ENCODE measurements at regions not wholly inside any gene's neighbourhood (a gene's known extent, or its start where the extent isn't known, plus 50 kb on each side); places are given as distances from the start of the nearest gene placed in this dataset.

DNA sequence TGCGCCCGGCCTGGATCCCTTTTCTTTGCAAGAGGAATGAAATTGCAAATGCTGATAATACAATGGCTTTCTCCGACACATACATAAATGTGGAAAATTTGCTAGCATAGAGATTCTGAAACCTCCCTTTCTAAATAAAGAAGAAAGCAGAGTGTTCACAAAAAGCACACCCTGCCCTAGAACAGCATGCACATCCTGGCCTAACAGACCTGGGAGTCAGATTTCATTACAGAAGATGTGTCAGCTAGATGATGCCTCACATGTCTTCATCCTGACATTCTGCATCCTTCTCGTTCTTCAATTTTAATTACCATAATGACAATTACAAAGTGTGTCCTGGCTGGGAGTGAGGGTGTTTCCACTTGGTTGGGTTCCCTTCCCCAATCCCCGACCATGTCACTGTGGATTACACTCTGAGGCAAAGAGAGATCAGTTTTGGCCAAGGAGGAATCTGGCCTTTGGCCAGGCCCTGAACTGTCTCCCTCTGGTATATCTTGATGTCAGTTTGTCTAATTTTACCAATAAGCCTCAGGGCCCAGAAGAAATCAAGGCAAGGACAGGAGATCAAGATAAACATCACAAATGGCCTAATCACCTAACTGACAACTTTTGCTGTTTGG, 104.9 kb upstream of the SPATA12 start:
- TF ChIP-seq, protein P1, sequence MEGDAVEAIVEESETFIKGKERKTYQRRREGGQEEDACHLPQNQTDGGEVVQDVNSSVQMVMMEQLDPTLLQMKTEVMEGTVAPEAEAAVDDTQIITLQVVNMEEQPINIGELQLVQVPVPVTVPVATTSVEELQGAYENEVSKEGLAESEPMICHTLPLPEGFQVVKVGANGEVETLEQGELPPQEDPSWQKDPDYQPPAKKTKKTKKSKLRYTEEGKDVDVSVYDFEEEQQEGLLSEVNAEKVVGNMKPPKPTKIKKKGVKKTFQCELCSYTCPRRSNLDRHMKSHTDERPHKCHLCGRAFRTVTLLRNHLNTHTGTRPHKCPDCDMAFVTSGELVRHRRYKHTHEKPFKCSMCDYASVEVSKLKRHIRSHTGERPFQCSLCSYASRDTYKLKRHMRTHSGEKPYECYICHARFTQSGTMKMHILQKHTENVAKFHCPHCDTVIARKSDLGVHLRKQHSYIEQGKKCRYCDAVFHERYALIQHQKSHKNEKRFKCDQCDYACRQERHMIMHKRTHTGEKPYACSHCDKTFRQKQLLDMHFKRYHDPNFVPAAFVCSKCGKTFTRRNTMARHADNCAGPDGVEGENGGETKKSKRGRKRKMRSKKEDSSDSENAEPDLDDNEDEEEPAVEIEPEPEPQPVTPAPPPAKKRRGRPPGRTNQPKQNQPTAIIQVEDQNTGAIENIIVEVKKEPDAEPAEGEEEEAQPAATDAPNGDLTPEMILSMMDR (IDR thresholded peaks at IDR 0.05) = no peak
- TF ChIP-seq POLR2A (IDR thresholded peaks at IDR 0.05) (no peak), POLR2AphosphoS5 (IDR thresholded peaks at IDR 0.05; ENCODE audit: insufficient read depth in 1 of 2, low read depth in 1 of 2) (no peak)

Measured in vagina (tissue), 2 donors.